NB4 (cell line): ENCODE measurements at regions not wholly inside any gene's neighbourhood (a gene's known extent, or its start where the extent isn't known, plus 50 kb on each side); places are given as distances from the start of the nearest gene placed in this dataset.

ENCODE experiments used
- DNase-seq: peaks from one replicate; pipeline ENCODE4 v3.0.0; 2010; ENCODE audit warnings: low read depth
- H3K4me3 ChIP-seq: one replicate; pipeline ENCODE4 v1.5.1; 2011; ENCODE audit warnings: mild to moderate bottlenecking, low read depth, low read length, moderate library complexity
- MAX ChIP-seq: IDR thresholded peaks from 2 replicates; pipeline ENCODE4 v1.6.1; 2011; ENCODE audit warnings: low read depth, low read length
- MYC ChIP-seq: IDR thresholded peaks from 2 replicates; pipeline ENCODE4 v1.6.1; 2011; ENCODE audit warnings: low read depth, low read length
- POLR2A ChIP-seq: IDR thresholded peaks from 2 replicates; pipeline ENCODE4 v1.6.1; 2011; ENCODE audit warnings: mild to moderate bottlenecking; ENCODE audit not compliant: insufficient read length; ENCODE audit errors: extremely low read depth
- TF ChIP-seq, protein P1 (sequence below): IDR thresholded peaks from one replicate; pipeline ENCODE4 v1.5.1; 2012; ENCODE audit warnings: low read depth, low read length

GRCh38 chr11:91742155-91742554, 482.5 kb upstream of the FAT3 start:
- TF ChIP-seq MYC, result no peak
- no peak for TF ChIP-seq POLR2A
- TF ChIP-seq MAX, result no peak
- TF ChIP-seq, protein P1, sequence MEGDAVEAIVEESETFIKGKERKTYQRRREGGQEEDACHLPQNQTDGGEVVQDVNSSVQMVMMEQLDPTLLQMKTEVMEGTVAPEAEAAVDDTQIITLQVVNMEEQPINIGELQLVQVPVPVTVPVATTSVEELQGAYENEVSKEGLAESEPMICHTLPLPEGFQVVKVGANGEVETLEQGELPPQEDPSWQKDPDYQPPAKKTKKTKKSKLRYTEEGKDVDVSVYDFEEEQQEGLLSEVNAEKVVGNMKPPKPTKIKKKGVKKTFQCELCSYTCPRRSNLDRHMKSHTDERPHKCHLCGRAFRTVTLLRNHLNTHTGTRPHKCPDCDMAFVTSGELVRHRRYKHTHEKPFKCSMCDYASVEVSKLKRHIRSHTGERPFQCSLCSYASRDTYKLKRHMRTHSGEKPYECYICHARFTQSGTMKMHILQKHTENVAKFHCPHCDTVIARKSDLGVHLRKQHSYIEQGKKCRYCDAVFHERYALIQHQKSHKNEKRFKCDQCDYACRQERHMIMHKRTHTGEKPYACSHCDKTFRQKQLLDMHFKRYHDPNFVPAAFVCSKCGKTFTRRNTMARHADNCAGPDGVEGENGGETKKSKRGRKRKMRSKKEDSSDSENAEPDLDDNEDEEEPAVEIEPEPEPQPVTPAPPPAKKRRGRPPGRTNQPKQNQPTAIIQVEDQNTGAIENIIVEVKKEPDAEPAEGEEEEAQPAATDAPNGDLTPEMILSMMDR, result no peak
- no peak overlapping the region for H3K4me3 ChIP-seq
- DNase-seq, result no peak

DNA sequence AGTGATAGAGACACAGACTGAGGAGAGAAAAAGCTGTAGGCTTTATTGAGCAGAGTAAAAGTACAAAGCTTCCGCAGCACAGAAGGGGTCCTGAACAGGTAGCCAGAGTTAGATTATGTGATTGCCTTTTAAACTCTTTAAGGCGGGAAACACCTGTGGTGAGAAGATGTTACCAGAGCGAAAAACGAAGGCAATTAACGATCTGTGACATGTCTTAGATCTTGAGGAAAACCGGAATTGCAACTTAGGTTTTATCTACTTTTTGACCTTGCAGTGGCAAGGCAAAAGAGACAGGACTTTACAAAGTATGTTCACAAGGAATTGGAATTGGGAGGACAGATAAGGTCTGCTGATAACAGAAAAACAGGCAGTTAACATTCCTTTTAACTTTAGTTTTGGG, 493.6 kb upstream of the FAT3 start:
- no peak overlapping the region for H3K4me3 ChIP-seq
- no peak for TF ChIP-seq MYC
- TF ChIP-seq, protein P1, result no peak
- TF ChIP-seq POLR2A, result no peak
- no peak for TF ChIP-seq MAX
- no peak for DNase-seq

GRCh38 chr11:91730620-91731019, 494.0 kb upstream of the FAT3 start:
- H3K4me3 ChIP-seq, result no peak overlapping the region
- TF ChIP-seq MYC, result no peak
- no peak for TF ChIP-seq MAX
- TF ChIP-seq, protein P1, result no peak
- TF ChIP-seq POLR2A, result no peak
- no peak for DNase-seq

- no peak overlapping the region for H3K4me3 ChIP-seq
- no peak for DNase-seq
- no peak for TF ChIP-seq MAX
- TF ChIP-seq POLR2A, result no peak
- TF ChIP-seq MYC, result no peak
- TF ChIP-seq, protein P1, result no peak
Observed at GRCh38 chr11:91730057-91730456, 494.6 kb upstream of the FAT3 start.

GRCh38 chr11:91717169-91717568, 507.4 kb upstream of the FAT3 start:
- H3K4me3 ChIP-seq, result no peak overlapping the region
- DNase-seq, result no peak
- TF ChIP-seq MYC (no peak), POLR2A (no peak), MAX (no peak)
- TF ChIP-seq, protein P1, result no peak
